GM12864 (cell line): ENCODE measurements at regions not wholly inside any gene's neighbourhood (a gene's known extent, or its start where the extent isn't known, plus 50 kb on each side); places are given as distances from the start of the nearest gene placed in this dataset.

Experiments
- DNase-seq: peaks from one replicate; pipeline ENCODE4 v3.0.0-alpha.2; 2011; ENCODE audit warnings: low read depth
- H3K4me3 ChIP-seq: 2 replicates; pipeline ENCODE4 v1.5.1; 2011; ENCODE audit warnings: mild to moderate bottlenecking, low read depth, low read length, control low read depth
- TF ChIP-seq, protein P1 (sequence below): IDR thresholded peaks from 2 replicates; pipeline ENCODE4 v1.5.1; 2011; ENCODE audit warnings: low read depth, mild to moderate bottlenecking, moderate library complexity, low read length, control low read depth, inconsistent platforms; ENCODE audit errors: missing control alignments

- DNase-seq: no peak
- TF ChIP-seq, protein P1, sequence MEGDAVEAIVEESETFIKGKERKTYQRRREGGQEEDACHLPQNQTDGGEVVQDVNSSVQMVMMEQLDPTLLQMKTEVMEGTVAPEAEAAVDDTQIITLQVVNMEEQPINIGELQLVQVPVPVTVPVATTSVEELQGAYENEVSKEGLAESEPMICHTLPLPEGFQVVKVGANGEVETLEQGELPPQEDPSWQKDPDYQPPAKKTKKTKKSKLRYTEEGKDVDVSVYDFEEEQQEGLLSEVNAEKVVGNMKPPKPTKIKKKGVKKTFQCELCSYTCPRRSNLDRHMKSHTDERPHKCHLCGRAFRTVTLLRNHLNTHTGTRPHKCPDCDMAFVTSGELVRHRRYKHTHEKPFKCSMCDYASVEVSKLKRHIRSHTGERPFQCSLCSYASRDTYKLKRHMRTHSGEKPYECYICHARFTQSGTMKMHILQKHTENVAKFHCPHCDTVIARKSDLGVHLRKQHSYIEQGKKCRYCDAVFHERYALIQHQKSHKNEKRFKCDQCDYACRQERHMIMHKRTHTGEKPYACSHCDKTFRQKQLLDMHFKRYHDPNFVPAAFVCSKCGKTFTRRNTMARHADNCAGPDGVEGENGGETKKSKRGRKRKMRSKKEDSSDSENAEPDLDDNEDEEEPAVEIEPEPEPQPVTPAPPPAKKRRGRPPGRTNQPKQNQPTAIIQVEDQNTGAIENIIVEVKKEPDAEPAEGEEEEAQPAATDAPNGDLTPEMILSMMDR: no peak
- no peak overlapping the region for H3K4me3 ChIP-seq
Observed at GRCh38 chr2:120860579-120860922, 124.9 kb downstream of the GLI2 start.

- TF ChIP-seq, protein P1: no peak
- no peak for DNase-seq
- no peak overlapping the region for H3K4me3 ChIP-seq
Observed at GRCh38 chr2:120861191-120861575, 125.5 kb downstream of the GLI2 start.

- DNase-seq: no peak
- TF ChIP-seq, protein P1: no peak
- no peak overlapping the region for H3K4me3 ChIP-seq
Observed at GRCh38 chr2:120861576-120862191, 126.0 kb downstream of the GLI2 start.

- H3K4me3 ChIP-seq: no peak overlapping the region
- TF ChIP-seq, protein P1: no peak
- no peak for DNase-seq
Observed at GRCh38 chr2:120862201-120863060, 126.8 kb downstream of the GLI2 start.

- TF ChIP-seq, protein P1: no peak
- H3K4me3 ChIP-seq: no peak overlapping the region
- DNase-seq: no peak
Observed at GRCh38 chr2:120863146-120863545, 127.5 kb downstream of the GLI2 start.

DNA sequence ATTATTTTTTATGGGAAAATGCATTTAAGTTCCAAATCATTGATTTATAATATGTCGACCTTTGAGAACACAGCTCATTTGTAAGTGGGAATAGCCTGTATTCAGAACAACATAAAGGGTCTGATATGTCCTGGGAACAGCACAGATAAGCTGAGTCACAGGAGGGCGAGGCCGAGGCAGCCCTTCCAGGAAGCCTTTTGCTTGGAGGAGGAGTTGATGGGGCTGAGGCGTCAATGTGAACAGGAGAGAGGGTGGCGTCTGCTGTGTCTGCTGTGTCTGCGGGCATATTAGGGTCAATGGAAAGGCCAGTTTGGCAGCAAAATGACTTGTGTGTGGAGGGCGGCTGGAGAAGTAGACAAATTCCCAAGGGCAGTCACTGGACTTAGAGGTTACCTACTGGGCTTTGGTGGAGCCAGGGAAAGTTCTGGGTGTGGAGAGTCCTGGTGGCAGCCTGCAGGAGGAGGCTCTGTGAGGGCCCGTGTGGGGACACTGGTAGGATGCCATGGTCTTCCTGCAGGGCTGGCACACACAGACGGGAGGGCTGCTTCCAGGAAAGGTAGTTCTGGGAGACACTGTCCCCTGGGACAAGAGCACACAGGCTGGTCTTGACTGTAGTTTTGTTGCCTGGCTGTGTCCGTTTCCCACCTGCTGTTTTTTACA is 128.1 kb downstream of the GLI2 start:
- no peak for DNase-seq
- TF ChIP-seq, protein P1: no peak
- H3K4me3 ChIP-seq: no peak overlapping the region
